Breast epithelium (tissue), 3 donors: ENCODE measurements at regions not wholly inside any gene's neighbourhood (a gene's known extent, or its start where the extent isn't known, plus 50 kb on each side); places are given as distances from the start of the nearest gene placed in this dataset.

Experiments used
- CTCF ChIP-seq, 3 donors: fragments of 450-650 bp; IDR thresholded peaks; one replicate each; pipeline ENCODE4 v1.5.1; 2016 to 2017; ENCODE audit warnings: antibody characterized with exemption in 3 of 3, mild to moderate bottlenecking in 3 of 3, moderate library complexity in 3 of 3
- POLR2A ChIP-seq: fragments of 450-650 bp; IDR thresholded peaks from one replicate; pipeline ENCODE4 v1.6.1; 2016; ENCODE audit warnings: antibody characterized with exemption, mild to moderate bottlenecking, moderate library complexity

- TF ChIP-seq CTCF (IDR thresholded peaks at IDR 0.05) (no peak), POLR2A (no peak)
These were observed 170.2 kb downstream of the AKR1D1 start for GRCh38 chr7:138246428-138246827.
